Tibial nerve (tissue), 4 donors: ENCODE measurements at regions not wholly inside any gene's neighbourhood (a gene's known extent, or its start where the extent isn't known, plus 50 kb on each side); places are given as distances from the start of the nearest gene placed in this dataset.
A peak's percentile ranks its signal among the peaks of the same experiment; 100 is the strongest.

Source experiments
- DNase-seq, 2 donors: peaks; one replicate each; pipeline ENCODE4 v3.0.0-alpha.2; 2019; ENCODE audit warnings: low spot score in 2 of 2
- H3K27ac ChIP-seq, 4 donors: fragments of 200-600 bp; sonication (generic) in 3 of 4; one replicate each; pipeline ENCODE4 v1.5.1; 2017 to 2019; ENCODE audit warnings: mild to moderate bottlenecking in 1 of 4
- H3K27me3 ChIP-seq, 2 donors: fragments of 200-600 bp; sonication (generic) in 1 of 2; one replicate each; pipeline versions ENCODE4 v1.5.1 to v1.6.0; 2017 to 2019
- H3K36me3 ChIP-seq, 3 donors: fragments of 200-600 bp; sonication (generic); one replicate each; pipeline ENCODE4 v1.5.1; 2018 to 2019
- H3K4me1 ChIP-seq, 4 donors: fragments of 200-600 bp; sonication (generic) in 3 of 4; one replicate each; pipeline ENCODE4 v1.5.1; 2017 to 2019
- H3K4me3 ChIP-seq, 4 donors: fragments of 200-600 bp; sonication (generic) in 3 of 4; one replicate each; pipeline ENCODE4 v1.5.1; 2017 to 2019; ENCODE audit warnings: mild to moderate bottlenecking in 1 of 4, moderate library complexity in 1 of 4
- H3K9me3 ChIP-seq, 4 donors: fragments of 200-600 bp; sonication (generic) in 3 of 4; one replicate each; pipeline ENCODE4 v1.5.1; 2017 to 2019
- CTCF ChIP-seq, 5 experiments: fragments of 200-600 bp in 3 of 5; fragments of 450-650 bp in 2 of 5; sonication (generic) in 3 of 5; IDR thresholded peaks; one replicate each; pipeline ENCODE4 v1.5.1; 2016 to 2019; ENCODE audit warnings: antibody characterized with exemption in 5 of 5, mild to moderate bottlenecking in 3 of 5, moderate library complexity in 2 of 5
- EP300 ChIP-seq, 2 donors: sonication (generic); formaldehyde crosslinking; IDR thresholded peaks; one replicate each; pipeline ENCODE4 v1.6.1; 2017; ENCODE audit warnings: antibody characterized with exemption in 2 of 2, mild to moderate bottlenecking in 1 of 2
- POLR2A ChIP-seq, 2 donors: fragments of 450-650 bp; IDR thresholded peaks; one replicate each; pipeline ENCODE4 v1.6.1; 2017; ENCODE audit warnings: antibody characterized with exemption in 2 of 2, mild to moderate bottlenecking in 2 of 2, moderate library complexity in 2 of 2
- WGBS, 2 donors: methylation state at CpG; one replicate each; pipeline ENCODE4 v1.1.5; 2018; 5-methylcytosine and 5-hydroxymethylcytosine counted together

- TF ChIP-seq EP300 (IDR thresholded peaks at IDR 0.05): peak; percentile 34 to 87
- peak in 1 of 2 donors; percentile 27 for TF ChIP-seq POLR2A (IDR thresholded peaks at IDR 0.05)
- TF ChIP-seq CTCF (IDR thresholded peaks at IDR 0.05): no peak
- Histone ChIP-seq H3K4me3 (peak overlapping the region in 1 of 4 donors; percentile 7), H3K4me1 (peaks cover 0 to 37% (median 13%) of the 10 kb centered on the region in 4 donors), H3K27me3 (no peaks in the 10 kb centered on the region), H3K9me3 (no peaks in the 10 kb centered on the region), H3K36me3 (no peaks in the 10 kb centered on the region), H3K27ac (peak overlapping the region in 3 of 4 donors; percentile 52 to 87 (median 75))
- peak in 1 of 2 donors; percentile 70 for DNase-seq
- WGBS, 2 donors: 3 to 4% methylated on average over 12 of the region's 12 CpGs
Observed at GRCh38 chr6:138593124-138593877, 94.0 kb upstream of the NHSL1 start.

GRCh38 chr6:138593909-138594757, 94.8 kb upstream of the NHSL1 start:
- peak overlapping the region in 3 of 4 donors; percentile 52 to 87 (median 75) for H3K27ac ChIP-seq
- 63 to 67% methylated on average over 9 of the region's 9 CpGs for WGBS, 2 donors

GRCh38 chr6:138594758-138595140, 95.5 kb upstream of the NHSL1 start:
- no peak for TF ChIP-seq POLR2A (IDR thresholded peaks at IDR 0.05)
- TF ChIP-seq CTCF (IDR thresholded peaks at IDR 0.05): no peak
- 82 to 86% methylated on average over 4 of the region's 4 CpGs for WGBS, 2 donors

More at GRCh38 chr6:138593909-138594757, 94.8 kb upstream of the NHSL1 start:
- no peak for TF ChIP-seq CTCF (IDR thresholded peaks at IDR 0.05)
- TF ChIP-seq POLR2A (IDR thresholded peaks at IDR 0.05): no peak
- no peak for TF ChIP-seq EP300 (IDR thresholded peaks at IDR 0.05)
- Histone ChIP-seq H3K9me3 (no peaks in the 10 kb centered on the region), H3K36me3 (no peaks in the 10 kb centered on the region), H3K4me1 (peaks cover 0 to 34% (median 13%) of the 10 kb centered on the region in 4 donors), H3K27me3 (no peaks in the 10 kb centered on the region), H3K4me3 (no peak overlapping the region)
- no peak for DNase-seq

GRCh38 chr6:138596126-138596525, 96.8 kb upstream of the NHSL1 start:
- 56 to 61% methylated on average over 5 of the region's 5 CpGs for WGBS, 2 donors
- no peak overlapping the region for H3K4me3 ChIP-seq
- H3K4me1 ChIP-seq: peaks cover 0 to 30% (median 13%) of the 10 kb centered on the region in 4 donors
- no peak overlapping the region for H3K27ac ChIP-seq
- no peaks in the 10 kb centered on the region for H3K9me3 ChIP-seq
- H3K27me3 ChIP-seq: no peaks in the 10 kb centered on the region
- TF ChIP-seq CTCF (IDR thresholded peaks at IDR 0.05) (no peak), EP300 (IDR thresholded peaks at IDR 0.05) (no peak), POLR2A (IDR thresholded peaks at IDR 0.05) (no peak)
- DNase-seq: no peak
- no peaks in the 10 kb centered on the region for H3K36me3 ChIP-seq

More at GRCh38 chr6:138594758-138595140, 95.5 kb upstream of the NHSL1 start:
- no peak for DNase-seq
- Histone ChIP-seq H3K27ac (no peak overlapping the region), H3K4me1 (peaks cover 0 to 30% (median 13%) of the 10 kb centered on the region in 4 donors), H3K36me3 (no peaks in the 10 kb centered on the region), H3K27me3 (no peaks in the 10 kb centered on the region), H3K9me3 (no peaks in the 10 kb centered on the region), H3K4me3 (no peak overlapping the region)

GRCh38 chr6:138596591-138596990, 97.3 kb upstream of the NHSL1 start:
- no peak overlapping the region for H3K27ac ChIP-seq
- 87 to 90% methylated on average over 11 of the region's 11 CpGs for WGBS, 2 donors
- H3K27me3 ChIP-seq: no peaks in the 10 kb centered on the region
- H3K36me3 ChIP-seq: no peaks in the 10 kb centered on the region
- TF ChIP-seq CTCF (IDR thresholded peaks at IDR 0.05): no peak
- TF ChIP-seq EP300 (IDR thresholded peaks at IDR 0.05): no peak
- TF ChIP-seq POLR2A (IDR thresholded peaks at IDR 0.05): no peak
- no peak for DNase-seq
- H3K4me1 ChIP-seq: peaks cover 0 to 30% (median 13%) of the 10 kb centered on the region in 4 donors
- no peak overlapping the region for H3K4me3 ChIP-seq
- H3K9me3 ChIP-seq: no peaks in the 10 kb centered on the region
